ENCODE measurements at regions not wholly inside any gene's neighbourhood (a gene's known extent, or its start where the extent isn't known, plus 50 kb on each side); places are given as distances from the start of the nearest gene placed in this dataset.

DNA sequence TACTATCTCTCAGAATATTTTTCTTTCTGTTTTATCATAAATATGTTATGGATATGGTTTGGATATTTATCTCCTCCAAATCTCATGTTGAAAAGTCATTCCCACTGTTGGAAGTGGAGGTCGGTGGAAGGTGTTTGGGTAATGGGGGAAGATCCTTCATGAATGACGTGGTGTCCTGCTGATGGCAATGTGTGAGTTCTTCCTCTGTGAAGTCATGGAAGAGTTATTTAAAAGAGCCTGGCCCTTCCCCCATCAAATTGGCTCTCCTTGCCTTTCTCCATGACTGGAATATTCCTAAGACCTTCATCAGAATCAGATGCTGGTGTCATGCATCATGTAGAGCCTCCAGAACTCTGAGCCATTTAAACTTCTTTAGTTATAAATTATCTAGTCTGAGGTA, 1291.6 kb downstream of the FSCB start:
- TF ChIP-seq POLR2A (IDR thresholded peaks at IDR 0.05; ENCODE audit: extremely low read depth, insufficient read length) = no peak
- TF ChIP-seq, protein P1, sequence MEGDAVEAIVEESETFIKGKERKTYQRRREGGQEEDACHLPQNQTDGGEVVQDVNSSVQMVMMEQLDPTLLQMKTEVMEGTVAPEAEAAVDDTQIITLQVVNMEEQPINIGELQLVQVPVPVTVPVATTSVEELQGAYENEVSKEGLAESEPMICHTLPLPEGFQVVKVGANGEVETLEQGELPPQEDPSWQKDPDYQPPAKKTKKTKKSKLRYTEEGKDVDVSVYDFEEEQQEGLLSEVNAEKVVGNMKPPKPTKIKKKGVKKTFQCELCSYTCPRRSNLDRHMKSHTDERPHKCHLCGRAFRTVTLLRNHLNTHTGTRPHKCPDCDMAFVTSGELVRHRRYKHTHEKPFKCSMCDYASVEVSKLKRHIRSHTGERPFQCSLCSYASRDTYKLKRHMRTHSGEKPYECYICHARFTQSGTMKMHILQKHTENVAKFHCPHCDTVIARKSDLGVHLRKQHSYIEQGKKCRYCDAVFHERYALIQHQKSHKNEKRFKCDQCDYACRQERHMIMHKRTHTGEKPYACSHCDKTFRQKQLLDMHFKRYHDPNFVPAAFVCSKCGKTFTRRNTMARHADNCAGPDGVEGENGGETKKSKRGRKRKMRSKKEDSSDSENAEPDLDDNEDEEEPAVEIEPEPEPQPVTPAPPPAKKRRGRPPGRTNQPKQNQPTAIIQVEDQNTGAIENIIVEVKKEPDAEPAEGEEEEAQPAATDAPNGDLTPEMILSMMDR (IDR thresholded peaks at IDR 0.05; ENCODE audit: low read depth, low read length) = no peak

All from NB4 (cell line).